GM18517 (cell line): ENCODE measurements at regions not wholly inside any gene's neighbourhood (a gene's known extent, or its start where the extent isn't known, plus 50 kb on each side); places are given as distances from the start of the nearest gene placed in this dataset.
"Not testable (repeated sequence)": the region's sequence is repeated elsewhere in the genome, so short reads cannot be mapped to it uniquely, and the experiment has no call there.

Source experiments
- ATAC-seq: cut with Tn5 transposase; IDR thresholded peaks from one replicate; pipeline ENCODE4 v1.9.1; 2021; ENCODE audit warnings: mild to moderate bottlenecking, moderate library complexity; ENCODE audit not compliant: unreplicated experiment

- no peak for ATAC-seq
Observed at GRCh38 chr1:234833646-234834045, 223.7 kb upstream of the IRF2BP2 start.

- ATAC-seq, result no peak
Observed at GRCh38 chr1:234833118-234833517, 223.1 kb upstream of the IRF2BP2 start.

- no peak for ATAC-seq
Observed at GRCh38 chr1:234827656-234828055, 217.7 kb upstream of the IRF2BP2 start.

GRCh38 chr1:234827181-234827580 is 217.2 kb upstream of the IRF2BP2 start:
- ATAC-seq, result no peak

- ATAC-seq, result no peak
Observed at GRCh38 chr1:234826352-234826751, 216.4 kb upstream of the IRF2BP2 start.

- no peak for ATAC-seq
Observed at GRCh38 chr1:234825498-234826165, 215.7 kb upstream of the IRF2BP2 start.

GRCh38 chr1:234824836-234825235 is 214.9 kb upstream of the IRF2BP2 start:
- ATAC-seq, result not testable (repeated sequence)

GRCh38 chr1:234823191-234824176 is 213.5 kb upstream of the IRF2BP2 start:
- no peak for ATAC-seq

- ATAC-seq, result no peak
Observed at GRCh38 chr1:234821840-234822239, 211.9 kb upstream of the IRF2BP2 start.

GRCh38 chr1:234820597-234820996 is 210.6 kb upstream of the IRF2BP2 start:
- ATAC-seq, result no peak

- not testable (repeated sequence) for ATAC-seq
Observed at GRCh38 chr1:234819845-234820244, 209.9 kb upstream of the IRF2BP2 start.

GRCh38 chr1:234818040-234818387 is 208.0 kb upstream of the IRF2BP2 start:
- ATAC-seq, result not testable (repeated sequence)

GRCh38 chr1:234817313-234818039 is 207.5 kb upstream of the IRF2BP2 start:
- not testable (repeated sequence) for ATAC-seq

GRCh38 chr1:234816864-234817263 is 206.9 kb upstream of the IRF2BP2 start:
- ATAC-seq, result not testable (repeated sequence)

GRCh38 chr1:234816186-234816851 is 206.3 kb upstream of the IRF2BP2 start:
- ATAC-seq, result not testable (repeated sequence)

GRCh38 chr1:234815295-234815815 is 205.4 kb upstream of the IRF2BP2 start:
- not testable (repeated sequence) for ATAC-seq

- ATAC-seq, result not testable (repeated sequence)
Observed at GRCh38 chr1:234814235-234814634, 204.3 kb upstream of the IRF2BP2 start.

GRCh38 chr1:234811824-234812223 is 201.8 kb upstream of the IRF2BP2 start:
- ATAC-seq, result not testable (repeated sequence)

- not testable (repeated sequence) for ATAC-seq
Observed at GRCh38 chr1:234810726-234811125, 200.7 kb upstream of the IRF2BP2 start.

- not testable (repeated sequence) for ATAC-seq
Observed at GRCh38 chr1:234809854-234810245, 199.9 kb upstream of the IRF2BP2 start.
